ENCODE measurements at regions not wholly inside any gene's neighbourhood (a gene's known extent, or its start where the extent isn't known, plus 50 kb on each side); places are given as distances from the start of the nearest gene placed in this dataset.

DNA sequence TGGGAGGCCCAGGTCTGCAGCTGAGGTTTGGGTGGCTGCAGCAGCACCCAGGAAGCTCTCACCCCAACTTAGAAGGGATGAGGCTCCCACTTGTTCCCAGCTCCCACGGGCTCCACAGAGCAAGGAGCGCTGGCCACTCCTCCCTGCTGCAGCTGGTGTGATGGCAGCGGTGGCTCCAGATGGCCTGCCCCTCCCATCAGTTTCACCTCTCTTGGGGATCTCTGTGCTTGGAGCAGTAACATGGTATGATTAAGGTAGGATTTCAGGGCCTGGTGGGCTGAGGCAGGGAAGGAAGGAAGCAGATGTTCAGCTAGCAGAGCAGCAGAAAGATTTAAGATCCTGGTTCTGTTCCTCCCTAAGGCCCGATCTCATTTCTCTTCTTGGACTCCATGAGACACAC is 66.8 kb upstream of the KIF5B start:
- no peak overlapping the region for H2AFZ ChIP-seq (ENCODE audit: low read length)

GRCh38 chr10:32121648-32122047 is 65.4 kb upstream of the KIF5B start:
- Histone ChIP-seq H3K4me1 (ENCODE audit: insufficient read depth, low read length, poor library complexity, severe bottlenecking) (no peaks in the 10 kb centered on the region), H4K20me1 (ENCODE audit: insufficient read depth, low read length, poor library complexity, severe bottlenecking) (no peaks in the 10 kb centered on the region), H2AFZ (ENCODE audit: low read length) (no peak overlapping the region), H3K79me2 (ENCODE audit: insufficient read depth, low read length) (no peaks in the 10 kb centered on the region), H3K36me3 (ENCODE audit: insufficient read depth, low read length) (no peaks in the 10 kb centered on the region), H3K4me2 (ENCODE audit: low read depth, low read length, poor library complexity, severe bottlenecking) (no peak overlapping the region), H3K27me3 (ENCODE audit: insufficient read depth, low read length, poor library complexity, severe bottlenecking) (no peaks in the 10 kb centered on the region), H3K4me3 (ENCODE audit: low read length, poor library complexity, severe bottlenecking) (no peak overlapping the region), H3K9ac (ENCODE audit: low read depth, low read length, poor library complexity, severe bottlenecking) (no peak overlapping the region), H3K9me2 (replicated peaks; ENCODE audit: low read depth, low read length) (no peaks in the 10 kb centered on the region), H3K9me3 (ENCODE audit: insufficient read depth, low read depth, low read length) (peaks cover 18% of the 10 kb centered on the region; the same call in 1 of the 2 replicates), H3F3A (ENCODE audit: low read depth) (no peaks in the 10 kb centered on the region)
- TF ChIP-seq, protein P1, sequence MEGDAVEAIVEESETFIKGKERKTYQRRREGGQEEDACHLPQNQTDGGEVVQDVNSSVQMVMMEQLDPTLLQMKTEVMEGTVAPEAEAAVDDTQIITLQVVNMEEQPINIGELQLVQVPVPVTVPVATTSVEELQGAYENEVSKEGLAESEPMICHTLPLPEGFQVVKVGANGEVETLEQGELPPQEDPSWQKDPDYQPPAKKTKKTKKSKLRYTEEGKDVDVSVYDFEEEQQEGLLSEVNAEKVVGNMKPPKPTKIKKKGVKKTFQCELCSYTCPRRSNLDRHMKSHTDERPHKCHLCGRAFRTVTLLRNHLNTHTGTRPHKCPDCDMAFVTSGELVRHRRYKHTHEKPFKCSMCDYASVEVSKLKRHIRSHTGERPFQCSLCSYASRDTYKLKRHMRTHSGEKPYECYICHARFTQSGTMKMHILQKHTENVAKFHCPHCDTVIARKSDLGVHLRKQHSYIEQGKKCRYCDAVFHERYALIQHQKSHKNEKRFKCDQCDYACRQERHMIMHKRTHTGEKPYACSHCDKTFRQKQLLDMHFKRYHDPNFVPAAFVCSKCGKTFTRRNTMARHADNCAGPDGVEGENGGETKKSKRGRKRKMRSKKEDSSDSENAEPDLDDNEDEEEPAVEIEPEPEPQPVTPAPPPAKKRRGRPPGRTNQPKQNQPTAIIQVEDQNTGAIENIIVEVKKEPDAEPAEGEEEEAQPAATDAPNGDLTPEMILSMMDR (conservative IDR thresholded peaks at IDR 0.05; ENCODE audit: low read length) = no peak
- no peak for TF ChIP-seq EZH2phosphoT487 (IDR thresholded peaks at IDR 0.05; ENCODE audit: borderline replicate concordance)

More for the DNA sequence above, 66.8 kb upstream of the KIF5B start:
- Histone ChIP-seq H3K4me3 (ENCODE audit: low read length, poor library complexity, severe bottlenecking) (no peak overlapping the region), H3K9me2 (replicated peaks; ENCODE audit: low read depth, low read length) (no peaks in the 10 kb centered on the region), H4K20me1 (ENCODE audit: insufficient read depth, low read length, poor library complexity, severe bottlenecking) (no peaks in the 10 kb centered on the region), H3K4me1 (ENCODE audit: insufficient read depth, low read length, poor library complexity, severe bottlenecking) (no peaks in the 10 kb centered on the region), H3K9me3 (ENCODE audit: insufficient read depth, low read depth, low read length) (peaks cover 18% of the 10 kb centered on the region; the same call in 1 of the 2 replicates), H3F3A (ENCODE audit: low read depth) (no peaks in the 10 kb centered on the region), H3K36me3 (ENCODE audit: insufficient read depth, low read length) (no peaks in the 10 kb centered on the region), H3K79me2 (ENCODE audit: insufficient read depth, low read length) (no peaks in the 10 kb centered on the region), H3K4me2 (ENCODE audit: low read depth, low read length, poor library complexity, severe bottlenecking) (no peak overlapping the region), H3K27me3 (ENCODE audit: insufficient read depth, low read length, poor library complexity, severe bottlenecking) (no peaks in the 10 kb centered on the region), H3K9ac (ENCODE audit: low read depth, low read length, poor library complexity, severe bottlenecking) (no peak overlapping the region)
- TF ChIP-seq EZH2phosphoT487 (IDR thresholded peaks at IDR 0.05; ENCODE audit: borderline replicate concordance) = no peak
- TF ChIP-seq, protein P1 (conservative IDR thresholded peaks at IDR 0.05; ENCODE audit: low read length) = no peak

DNA sequence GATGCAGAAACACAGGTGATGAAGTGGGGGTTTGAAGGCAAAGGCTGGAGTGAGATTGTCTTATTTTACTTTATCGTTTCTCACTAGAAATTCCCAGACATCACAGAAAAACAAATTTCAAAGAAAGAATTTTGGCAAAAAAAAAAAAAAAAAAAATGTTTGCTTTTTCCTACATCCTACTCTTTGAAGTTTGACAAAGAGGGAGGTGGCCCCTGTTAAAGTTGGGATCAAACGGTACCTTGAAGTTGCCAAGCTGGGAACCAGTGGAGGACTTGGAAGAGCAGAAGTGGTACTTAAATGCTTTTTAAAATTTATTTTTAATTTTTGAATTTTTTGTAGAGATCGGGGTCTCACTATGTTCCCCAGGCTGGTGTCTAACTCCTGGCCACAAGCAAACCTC is 63.9 kb upstream of the KIF5B start:
- Histone ChIP-seq H3K9me3 (ENCODE audit: insufficient read depth, low read depth, low read length) (peaks cover 18% of the 10 kb centered on the region; the same call in 1 of the 2 replicates), H3F3A (ENCODE audit: low read depth) (no peaks in the 10 kb centered on the region), H4K20me1 (ENCODE audit: insufficient read depth, low read length, poor library complexity, severe bottlenecking) (no peaks in the 10 kb centered on the region), H3K36me3 (ENCODE audit: insufficient read depth, low read length) (no peaks in the 10 kb centered on the region), H3K9ac (ENCODE audit: low read depth, low read length, poor library complexity, severe bottlenecking) (no peak overlapping the region), H3K27me3 (ENCODE audit: insufficient read depth, low read length, poor library complexity, severe bottlenecking) (no peaks in the 10 kb centered on the region), H3K4me1 (ENCODE audit: insufficient read depth, low read length, poor library complexity, severe bottlenecking) (no peaks in the 10 kb centered on the region), H3K9me2 (replicated peaks; ENCODE audit: low read depth, low read length) (no peaks in the 10 kb centered on the region), H2AFZ (ENCODE audit: low read length) (no peak overlapping the region), H3K4me3 (ENCODE audit: low read length, poor library complexity, severe bottlenecking) (no peak overlapping the region), H3K79me2 (ENCODE audit: insufficient read depth, low read length) (no peaks in the 10 kb centered on the region), H3K4me2 (ENCODE audit: low read depth, low read length, poor library complexity, severe bottlenecking) (no peak overlapping the region)
- no peak for TF ChIP-seq EZH2phosphoT487 (IDR thresholded peaks at IDR 0.05; ENCODE audit: borderline replicate concordance)
- TF ChIP-seq, protein P1 (conservative IDR thresholded peaks at IDR 0.05; ENCODE audit: low read length) = no peak

Data from Loucy (cell line).